A549 (cell line): ENCODE measurements at regions not wholly inside any gene's neighbourhood (a gene's known extent, or its start where the extent isn't known, plus 50 kb on each side); places are given as distances from the start of the nearest gene placed in this dataset.

ENCODE experiments used
- CTCF ChIP-seq: fragments of >200 bp; sonication (Bioruptor Twin); formaldehyde crosslinking; IDR thresholded peaks from 3 replicates; pipeline ENCODE4 v1.5.1; 2016
- EP300 ChIP-seq, 2 experiments: fragments of >200 bp; sonication (Bioruptor Twin); formaldehyde crosslinking; IDR thresholded peaks; 2 replicates in 1 of 2; 3 replicates in 1 of 2; pipeline ENCODE4 v1.6.1; 2016 to 2017
- FOSB ChIP-seq: fragments of 250-450 bp; sonication (Bioruptor Pico); IDR thresholded peaks from 2 replicates; pipeline ENCODE4 v1.5.0; 2020; ENCODE audit warnings: mild to moderate bottlenecking, moderate library complexity
- HDAC2 ChIP-seq: fragments of 200-600 bp; sonication (generic); IDR thresholded peaks from 2 replicates; pipeline ENCODE4 v1.6.1; 2016
- HOXA7 ChIP-seq: fragments of 250-450 bp; sonication (Bioruptor Pico); IDR thresholded peaks from 2 replicates; pipeline ENCODE4 v1.5.0; 2020; ENCODE audit warnings: mild to moderate bottlenecking, moderate library complexity
- MAX ChIP-seq: IDR thresholded peaks from 2 replicates; pipeline ENCODE4 v1.6.1; 2012
- NPAS2 ChIP-seq: fragments of 250-450 bp; sonication (Bioruptor Pico); IDR thresholded peaks from 2 replicates; pipeline ENCODE4 v1.8.0; 2022; ENCODE audit warnings: mild to moderate bottlenecking, moderate library complexity, borderline replicate concordance
- POLR2A ChIP-seq: IDR thresholded peaks from 2 replicates; pipeline ENCODE4 v1.6.1; 2012; ENCODE audit warnings: mild to moderate bottlenecking, low read length
- TP53 ChIP-seq: fragments of 250-450 bp; sonication (Bioruptor Pico); IDR thresholded peaks from 2 replicates; pipeline ENCODE4 v1.5.0; 2021; ENCODE audit warnings: mild to moderate bottlenecking, moderate library complexity
- ZFP36 ChIP-seq: fragments of 450-650 bp; IDR thresholded peaks from 2 replicates; pipeline ENCODE4 v1.6.1; 2014; ENCODE audit warnings: borderline replicate concordance; ENCODE audit not compliant: partially characterized antibody

GRCh38 chr20:50286609-50287008, 96.0 kb downstream of the CEBPB start:
- TF ChIP-seq CTCF (no peak), POLR2A (no peak), HDAC2 (no peak), EP300 (IDR thresholded peaks at IDR 0.05) (no peak), MAX (no peak; the same call in 1 of the 2 replicates), FOSB (no peak), TP53 (CRISPR knock-in tag) (no peak), HOXA7 (CRISPR knock-in tag) (no peak), ZFP36 (no peak), NPAS2 (no peak)
